ENCODE measurements at regions not wholly inside any gene's neighbourhood (a gene's known extent, or its start where the extent isn't known, plus 50 kb on each side); places are given as distances from the start of the nearest gene placed in this dataset.

- intact Hi-C loops (cut with DNase I): no loop called here
- ATAC-seq (no peak), DNase-seq (ENCODE audit: missing footprints) (no peak)
These were observed 94.2 kb upstream of the CNOT2 start for GRCh38 chr12:70149013-70149412.

DNA sequence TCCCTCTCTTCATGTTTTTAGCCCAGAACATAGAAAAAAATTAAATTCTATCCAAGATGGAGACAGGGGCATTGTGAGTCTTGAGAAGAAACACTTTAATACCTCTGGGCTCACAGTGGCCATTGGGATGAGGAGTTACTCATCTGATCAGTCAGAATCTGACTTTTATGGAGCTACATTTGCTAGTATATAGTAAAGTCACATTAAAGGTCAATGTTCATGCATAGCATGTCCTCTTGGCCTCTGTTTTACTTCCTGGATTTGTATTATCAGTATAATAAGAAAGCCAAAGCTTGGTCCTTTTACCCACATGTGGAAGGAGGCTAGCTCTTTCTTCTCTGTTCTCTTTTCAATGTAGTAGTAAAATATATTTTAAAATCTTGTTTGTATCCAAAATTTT is 93.6 kb upstream of the CNOT2 start:
- intact Hi-C loops (cut with DNase I): no loop called here
- no peak for ATAC-seq
- no peak for DNase-seq (ENCODE audit: missing footprints)

GRCh38 chr12:70150230-70150629 is 93.0 kb upstream of the CNOT2 start:
- ATAC-seq: no peak
- DNase-seq (ENCODE audit: missing footprints): no peak
- intact Hi-C loops (cut with DNase I): no loop called here

DNA sequence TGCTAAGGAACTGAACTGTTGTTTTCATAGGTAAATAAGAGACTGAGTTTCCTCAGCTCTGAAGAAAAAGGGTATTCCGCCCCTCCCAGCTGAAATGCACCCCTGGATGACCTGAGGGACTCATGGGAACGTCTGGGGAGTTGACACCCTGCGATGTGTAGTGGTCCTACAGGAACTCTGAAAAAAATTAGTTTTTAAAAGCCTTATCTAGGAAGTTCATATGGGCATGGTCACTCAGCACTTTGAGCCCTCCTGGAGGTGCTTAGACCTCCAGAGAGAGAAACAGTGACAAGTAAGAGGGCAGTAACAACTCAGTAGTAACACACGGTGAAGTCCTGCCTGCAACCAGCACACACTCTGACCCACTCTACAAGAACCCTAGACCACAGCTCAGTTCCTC is 91.2 kb upstream of the CNOT2 start:
- no peak for DNase-seq (ENCODE audit: missing footprints)
- no peak for ATAC-seq
- intact Hi-C loops (cut with DNase I): no loop called here

- DNase-seq (ENCODE audit: missing footprints) (no peak), ATAC-seq (no peak)
- intact Hi-C loops (cut with DNase I): no loop called here
These were observed 89.1 kb upstream of the CNOT2 start for GRCh38 chr12:70154087-70154638.

- DNase-seq (ENCODE audit: missing footprints): no peak
- ATAC-seq: no peak
- intact Hi-C loops (cut with DNase I): no loop called here
These were observed 88.2 kb upstream of the CNOT2 start for GRCh38 chr12:70154960-70155589.

DNA sequence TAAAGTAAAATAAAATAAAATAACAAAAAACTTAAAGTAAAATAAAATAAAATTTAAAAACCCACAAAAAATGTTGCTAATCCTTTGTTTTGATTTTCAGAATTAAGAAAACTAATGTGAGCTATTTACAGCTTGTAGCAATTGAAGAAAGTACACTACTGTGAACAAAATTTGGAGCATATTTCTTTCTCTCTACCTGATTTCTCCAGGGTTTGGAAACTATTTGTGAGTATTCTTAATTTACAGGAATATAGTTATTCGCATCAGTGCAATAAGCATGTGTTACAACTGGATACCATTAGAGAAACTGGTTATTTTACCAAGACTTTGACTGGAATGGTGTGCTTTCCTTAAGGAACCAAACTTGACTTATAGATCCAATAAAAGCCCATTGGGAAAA is 86.1 kb upstream of the CNOT2 start:
- DNase-seq (ENCODE audit: missing footprints) (no peak), ATAC-seq (no peak)
- intact Hi-C loops (cut with DNase I): no loop called here

DNA sequence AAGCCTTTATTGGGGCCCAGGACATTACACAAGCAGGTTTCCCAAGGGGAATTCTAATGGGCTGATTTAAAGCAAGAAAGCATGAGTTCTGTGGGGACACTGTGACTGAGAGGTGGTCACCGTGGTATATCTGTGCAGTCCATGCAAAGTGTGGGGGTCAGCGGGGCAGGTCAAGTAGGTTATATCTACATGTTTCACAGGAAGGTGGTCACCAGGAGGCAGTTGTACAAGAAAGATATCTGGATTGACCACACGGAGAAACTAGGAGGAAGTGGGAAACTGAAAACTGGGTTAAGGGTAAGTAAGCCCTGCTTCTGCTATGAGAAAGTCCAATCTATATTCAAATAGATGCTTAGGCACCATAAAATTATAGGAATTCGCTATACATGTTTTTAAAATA is 77.8 kb upstream of the CNOT2 start:
- intact Hi-C loops (cut with DNase I): no loop called here
- ATAC-seq (no peak), DNase-seq (ENCODE audit: missing footprints) (no peak)

- ATAC-seq (no peak), DNase-seq (ENCODE audit: missing footprints) (no peak)
- intact Hi-C loops (cut with DNase I): no loop called here
These were observed 66.9 kb upstream of the CNOT2 start for GRCh38 chr12:70176290-70176689.

- ATAC-seq: no peak
- intact Hi-C loops (cut with DNase I): no loop called here
- DNase-seq (ENCODE audit: missing footprints): no peak
These were observed 65.6 kb upstream of the CNOT2 start for GRCh38 chr12:70177631-70178030.

DNA sequence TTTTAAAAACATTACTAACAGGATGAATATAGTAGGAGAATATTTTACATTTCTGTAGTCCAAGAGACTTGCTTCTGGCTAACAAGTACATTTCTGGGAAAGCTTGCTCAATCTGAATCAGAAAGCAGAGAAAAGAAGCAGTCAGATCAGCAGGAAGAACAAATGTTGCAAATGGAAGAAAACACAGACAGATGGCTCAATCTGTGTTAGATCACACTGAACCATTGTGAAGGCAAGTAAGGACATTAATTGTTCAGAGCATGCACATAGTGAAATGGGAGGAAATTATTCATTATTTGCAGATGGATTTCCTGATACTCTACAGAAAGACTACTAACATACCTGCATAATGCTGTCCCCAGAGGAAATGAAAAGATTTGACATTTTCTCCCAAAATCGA is 65.2 kb upstream of the CNOT2 start:
- DNase-seq (ENCODE audit: missing footprints): no peak
- peak; percentile 54 for ATAC-seq
- intact Hi-C loops (cut with DNase I): no loop called here

DNA sequence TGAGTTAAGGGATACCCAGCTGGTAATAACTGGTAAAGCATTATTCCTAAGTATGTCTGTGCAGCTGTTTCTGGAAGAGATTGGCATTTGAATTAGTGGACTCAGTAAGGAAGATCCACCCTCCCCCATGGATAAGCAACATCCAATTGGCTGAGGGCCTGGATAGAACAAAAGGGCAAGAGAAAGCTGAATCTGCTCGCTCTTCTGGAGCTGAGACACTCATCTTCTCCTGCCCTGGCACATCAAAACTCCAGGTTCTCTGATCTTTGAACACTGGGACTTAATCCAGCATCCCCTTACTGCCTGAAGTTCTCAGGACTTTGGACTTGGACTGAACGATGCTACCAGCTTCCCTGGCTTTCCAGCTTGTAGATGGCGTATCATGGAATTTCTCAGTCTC is 63.1 kb upstream of the CNOT2 start:
- ATAC-seq (no peak), DNase-seq (ENCODE audit: missing footprints) (no peak)
- intact Hi-C loops (cut with DNase I): no loop called here

DNA sequence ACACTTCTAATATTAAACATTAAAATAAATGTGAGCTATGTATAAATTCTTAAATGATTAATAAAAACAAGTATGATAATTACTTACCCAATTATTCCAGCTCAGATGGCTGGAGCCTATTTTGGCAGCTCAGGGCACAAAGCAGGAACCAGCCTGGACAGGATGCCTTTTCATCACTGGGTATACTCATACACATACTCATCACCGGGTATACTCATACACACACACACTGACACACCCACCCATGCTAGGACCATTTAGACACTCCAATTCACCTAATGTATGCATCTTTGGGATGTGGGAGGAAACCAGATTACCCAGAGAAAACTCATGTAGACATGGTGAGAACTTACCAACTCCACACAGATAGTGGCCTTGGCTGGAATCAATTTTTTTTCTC is 57.9 kb upstream of the CNOT2 start:
- DNase-seq (ENCODE audit: missing footprints) (no peak), ATAC-seq (no peak)
- intact Hi-C loops (cut with DNase I): no loop called here

- DNase-seq (ENCODE audit: missing footprints) (no peak), ATAC-seq (no peak)
- intact Hi-C loops (cut with DNase I): no loop called here
These were observed 56.8 kb upstream of the CNOT2 start for GRCh38 chr12:70186436-70186835.

DNA sequence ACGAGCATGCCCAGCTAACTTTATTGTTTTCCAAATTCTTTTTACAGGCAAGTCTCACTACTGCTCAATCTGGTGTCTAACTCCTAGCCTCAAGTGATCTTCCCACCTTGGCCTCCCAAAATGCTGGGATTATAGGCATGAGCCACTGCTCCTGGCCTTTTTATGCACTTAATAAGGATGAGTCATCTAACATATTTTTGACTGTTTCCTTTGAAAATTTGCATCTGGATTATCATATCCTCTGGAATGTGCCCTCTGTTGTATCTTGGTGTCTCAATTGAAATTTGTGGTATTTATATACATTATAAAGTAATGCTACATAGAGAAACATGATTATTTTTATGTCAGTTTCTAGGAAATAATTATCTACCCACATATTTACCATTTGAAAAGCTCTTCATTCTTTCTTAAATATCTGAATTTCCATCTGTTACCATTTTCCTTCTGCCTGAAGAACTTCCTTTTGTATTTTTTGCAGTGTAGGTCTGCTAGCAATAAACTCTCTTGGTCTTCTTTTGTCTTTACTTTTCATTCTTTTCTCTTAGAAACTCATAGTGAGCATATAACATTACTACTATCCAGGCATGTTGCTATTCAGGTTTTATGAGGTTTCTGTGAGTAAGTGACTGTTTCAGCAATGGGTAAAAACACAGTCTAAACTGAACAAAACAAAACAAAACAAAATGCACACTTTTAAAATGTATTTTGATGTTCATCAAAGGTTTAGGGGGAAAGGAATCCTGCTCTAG is 52.8 kb upstream of the CNOT2 start:
- ATAC-seq: no peak
- intact Hi-C loops (cut with DNase I): no loop called here
- no peak for DNase-seq (ENCODE audit: missing footprints)
